DND-41 (cell line): ENCODE measurements at regions not wholly inside any gene's neighbourhood (a gene's known extent, or its start where the extent isn't known, plus 50 kb on each side); places are given as distances from the start of the nearest gene placed in this dataset.

Source experiments
- ATAC-seq: fragments of 200-7000 bp; cut with Tn5 transposase; 3 replicates; pipeline ENCODE4 v1.9.1; 2021; ENCODE audit warnings: low read depth; ENCODE audit not compliant: insufficient read depth
- DNase-seq: peaks from one replicate; pipeline ENCODE4 v3.0.0-alpha.2; 2020
- H2AFZ ChIP-seq: 2 replicates; pipeline ENCODE4 v1.6.0; 2012; ENCODE audit warnings: low read depth, low read length
- H3K27ac ChIP-seq: 2 replicates; pipeline ENCODE4 v1.5.1; 2012; ENCODE audit warnings: low read length, inconsistent platforms
- H3K27me3 ChIP-seq: fragments of 200-600 bp; sonication (generic); 2 replicates; pipeline ENCODE4 v1.6.0; 2012; ENCODE audit warnings: low read length, mild to moderate bottlenecking, inconsistent platforms; ENCODE audit not compliant: insufficient read depth, poor library complexity
- H3K36me3 ChIP-seq: 2 replicates; pipeline ENCODE4 v1.5.1; 2012; ENCODE audit warnings: low read length, inconsistent platforms; ENCODE audit not compliant: insufficient read depth
- H3K4me1 ChIP-seq: 2 replicates; pipeline ENCODE4 v1.5.1; 2012; ENCODE audit warnings: mild to moderate bottlenecking, low read length; ENCODE audit not compliant: insufficient read depth
- H3K4me2 ChIP-seq: 2 replicates; pipeline ENCODE4 v1.6.0; 2012; ENCODE audit warnings: mild to moderate bottlenecking, moderate library complexity, low read length, inconsistent platforms; ENCODE audit not compliant: insufficient read depth
- H3K4me3 ChIP-seq, 2 experiments: fragments of 200-600 bp in 1 of 2; shearing (Covaris generic) in 1 of 2; 2 replicates each; pipeline ENCODE4 v1.5.1; 2012 to 2016; ENCODE audit warnings: inconsistent platforms in 2 of 2, low read length in 2 of 2, mild to moderate bottlenecking in 2 of 2, low read depth in 1 of 2, moderate library complexity in 1 of 2
- H3K79me2 ChIP-seq: 2 replicates; pipeline ENCODE4 v1.6.0; 2012; ENCODE audit warnings: low read length, inconsistent platforms; ENCODE audit not compliant: insufficient read depth
- H3K9ac ChIP-seq: 2 replicates; pipeline ENCODE4 v1.6.0; 2012; ENCODE audit warnings: low read depth, mild to moderate bottlenecking, inconsistent platforms, low read length, moderate library complexity
- H3K9me3 ChIP-seq: 2 replicates; pipeline ENCODE4 v1.5.1; 2012; ENCODE audit warnings: low read length, moderate library complexity, mild to moderate bottlenecking, inconsistent platforms; ENCODE audit not compliant: insufficient read depth, severe bottlenecking
- H4K20me1 ChIP-seq: 2 replicates; pipeline ENCODE4 v1.6.0; 2012; ENCODE audit warnings: low read length; ENCODE audit not compliant: insufficient read depth
- EZH2 ChIP-seq: IDR thresholded peaks from 3 replicates; pipeline ENCODE4 v1.6.1; 2012; ENCODE audit warnings: borderline replicate concordance, low read depth, mild to moderate bottlenecking, moderate library complexity, low read length, inconsistent platforms; ENCODE audit not compliant: severe bottlenecking
- TF ChIP-seq, protein P1 (sequence below): IDR thresholded peaks from 2 replicates; pipeline ENCODE4 v1.5.1; 2012; ENCODE audit warnings: borderline replicate concordance, low read length, moderate library complexity, mild to moderate bottlenecking; ENCODE audit not compliant: poor library complexity, severe bottlenecking; ENCODE audit errors: extremely low read depth

DNA sequence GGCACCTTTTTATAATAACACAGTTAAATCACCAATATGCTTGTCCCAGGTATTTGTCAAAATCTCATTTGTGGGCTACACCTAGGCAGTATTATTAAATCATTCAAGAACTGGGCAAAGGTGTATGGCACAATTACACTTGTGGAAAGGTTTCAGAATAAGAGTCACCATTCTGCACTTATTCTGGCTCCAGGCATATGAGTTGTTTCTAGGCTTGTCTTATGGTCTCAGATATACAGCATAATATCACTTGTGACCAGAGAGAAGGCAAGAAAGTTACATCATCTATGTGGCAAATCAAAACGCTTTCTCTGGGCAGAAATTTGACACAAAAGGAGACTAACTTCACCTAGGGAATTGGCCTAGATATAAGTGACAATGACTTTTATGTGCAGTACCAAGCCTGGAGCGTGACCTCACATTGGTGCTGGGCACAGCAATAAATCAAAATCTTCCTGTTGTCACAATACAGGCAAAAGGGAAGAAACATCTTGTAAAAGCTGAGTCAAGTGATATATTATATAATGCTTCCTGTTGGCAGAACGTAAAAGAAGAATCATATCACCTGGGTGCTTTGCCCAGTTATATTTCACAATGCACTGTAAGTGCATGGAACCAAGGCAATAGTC lies 959.9 kb upstream of the AMELY start:
- H3K27ac ChIP-seq, result no peak overlapping the region
- H3K4me3 ChIP-seq, result no peak overlapping the region
- no peak overlapping the region for H3K4me2 ChIP-seq
- no peaks in the 10 kb centered on the region for H4K20me1 ChIP-seq
- no peaks in the 10 kb centered on the region for H3K27me3 ChIP-seq
- ATAC-seq, result no peak
- no peaks in the 10 kb centered on the region for H3K79me2 ChIP-seq
- H3K9me3 ChIP-seq, result no peaks in the 10 kb centered on the region
- no peak for DNase-seq
- H2AFZ ChIP-seq, result no peak overlapping the region
- no peaks in the 10 kb centered on the region for H3K36me3 ChIP-seq
- H3K9ac ChIP-seq, result no peak overlapping the region
- H3K4me1 ChIP-seq, result 0 out of 2 replicates have a peak, but pooled peaks cover 6% of the 10 kb centered on the region
- TF ChIP-seq, protein P1, sequence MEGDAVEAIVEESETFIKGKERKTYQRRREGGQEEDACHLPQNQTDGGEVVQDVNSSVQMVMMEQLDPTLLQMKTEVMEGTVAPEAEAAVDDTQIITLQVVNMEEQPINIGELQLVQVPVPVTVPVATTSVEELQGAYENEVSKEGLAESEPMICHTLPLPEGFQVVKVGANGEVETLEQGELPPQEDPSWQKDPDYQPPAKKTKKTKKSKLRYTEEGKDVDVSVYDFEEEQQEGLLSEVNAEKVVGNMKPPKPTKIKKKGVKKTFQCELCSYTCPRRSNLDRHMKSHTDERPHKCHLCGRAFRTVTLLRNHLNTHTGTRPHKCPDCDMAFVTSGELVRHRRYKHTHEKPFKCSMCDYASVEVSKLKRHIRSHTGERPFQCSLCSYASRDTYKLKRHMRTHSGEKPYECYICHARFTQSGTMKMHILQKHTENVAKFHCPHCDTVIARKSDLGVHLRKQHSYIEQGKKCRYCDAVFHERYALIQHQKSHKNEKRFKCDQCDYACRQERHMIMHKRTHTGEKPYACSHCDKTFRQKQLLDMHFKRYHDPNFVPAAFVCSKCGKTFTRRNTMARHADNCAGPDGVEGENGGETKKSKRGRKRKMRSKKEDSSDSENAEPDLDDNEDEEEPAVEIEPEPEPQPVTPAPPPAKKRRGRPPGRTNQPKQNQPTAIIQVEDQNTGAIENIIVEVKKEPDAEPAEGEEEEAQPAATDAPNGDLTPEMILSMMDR, result no peak
- no peak for TF ChIP-seq EZH2

DNA sequence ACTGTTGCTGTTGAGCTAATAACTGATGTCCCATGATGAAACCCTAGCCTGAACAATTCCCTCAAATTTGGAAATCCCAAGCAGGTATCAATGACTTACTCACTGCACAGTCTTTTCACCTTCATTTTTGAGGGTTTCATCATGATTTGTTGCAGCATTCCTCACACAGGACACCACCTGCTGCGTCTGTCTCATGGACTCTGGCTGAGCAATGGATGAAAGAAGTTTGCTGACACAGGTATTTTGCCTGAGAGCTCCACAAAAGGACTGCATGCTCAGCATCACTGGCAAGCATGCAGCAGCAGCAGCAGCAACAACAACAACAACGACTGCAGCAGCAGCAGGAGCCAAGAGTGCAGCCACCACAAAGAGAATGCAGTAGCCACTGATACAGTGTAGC lies 955.4 kb upstream of the AMELY start:
- H3K36me3 ChIP-seq, result no peaks in the 10 kb centered on the region
- H3K79me2 ChIP-seq, result no peaks in the 10 kb centered on the region
- ATAC-seq (no peak), DNase-seq (no peak)
- H2AFZ ChIP-seq, result no peak overlapping the region
- H3K9me3 ChIP-seq, result no peaks in the 10 kb centered on the region
- no peaks in the 10 kb centered on the region for H3K4me1 ChIP-seq
- no peaks in the 10 kb centered on the region for H3K27me3 ChIP-seq
- no peak overlapping the region for H3K27ac ChIP-seq
- H3K4me2 ChIP-seq, result no peak overlapping the region
- H3K9ac ChIP-seq, result no peak overlapping the region
- no peaks in the 10 kb centered on the region for H4K20me1 ChIP-seq
- TF ChIP-seq, protein P1, result no peak
- no peak for TF ChIP-seq EZH2
- H3K4me3 ChIP-seq, result no peak overlapping the region

- no peaks in the 10 kb centered on the region for H3K36me3 ChIP-seq
- no peaks in the 10 kb centered on the region for H3K4me1 ChIP-seq
- DNase-seq (no peak), ATAC-seq (no peak)
- H3K79me2 ChIP-seq, result no peaks in the 10 kb centered on the region
- no peak overlapping the region for H3K4me2 ChIP-seq
- no peak overlapping the region for H3K4me3 ChIP-seq
- H3K27me3 ChIP-seq, result no peaks in the 10 kb centered on the region
- no peak overlapping the region for H3K9ac ChIP-seq
- TF ChIP-seq EZH2, result no peak
- TF ChIP-seq, protein P1, result no peak
- H2AFZ ChIP-seq, result no peak overlapping the region
- H4K20me1 ChIP-seq, result no peaks in the 10 kb centered on the region
- no peak overlapping the region for H3K27ac ChIP-seq
- H3K9me3 ChIP-seq, result no peaks in the 10 kb centered on the region
These were observed 949.4 kb upstream of the AMELY start for GRCh38 chrY:7860781-7861614.
